ENCODE measurements at regions not wholly inside any gene's neighbourhood (a gene's known extent, or its start where the extent isn't known, plus 50 kb on each side); places are given as distances from the start of the nearest gene placed in this dataset.

DNA sequence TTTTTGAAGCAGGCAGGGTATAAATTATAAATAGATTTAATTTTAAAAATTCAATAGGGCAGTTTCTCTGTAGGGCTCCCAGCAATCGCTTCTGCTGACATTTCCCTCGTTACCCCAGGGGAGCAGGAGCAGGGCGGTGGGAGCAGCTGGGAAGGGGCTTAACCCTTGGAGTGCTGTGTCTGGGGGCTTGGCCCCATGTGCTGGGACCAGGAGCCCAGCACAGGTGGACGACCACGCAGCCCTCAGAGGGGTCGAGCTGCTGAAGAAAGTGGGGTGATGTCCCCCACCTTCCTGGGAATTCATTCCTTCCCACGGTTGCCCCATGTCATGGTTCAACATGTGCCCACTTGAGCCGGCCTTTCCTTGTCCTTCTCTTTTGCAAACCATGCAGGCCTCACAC, 67.5 kb upstream of the STX16 start:
- TF ChIP-seq POLR2AphosphoS5 (IDR thresholded peaks at IDR 0.05) = no peak
- TF ChIP-seq POLR2A (IDR thresholded peaks at IDR 0.05) = no peak
- TF ChIP-seq, protein P1, sequence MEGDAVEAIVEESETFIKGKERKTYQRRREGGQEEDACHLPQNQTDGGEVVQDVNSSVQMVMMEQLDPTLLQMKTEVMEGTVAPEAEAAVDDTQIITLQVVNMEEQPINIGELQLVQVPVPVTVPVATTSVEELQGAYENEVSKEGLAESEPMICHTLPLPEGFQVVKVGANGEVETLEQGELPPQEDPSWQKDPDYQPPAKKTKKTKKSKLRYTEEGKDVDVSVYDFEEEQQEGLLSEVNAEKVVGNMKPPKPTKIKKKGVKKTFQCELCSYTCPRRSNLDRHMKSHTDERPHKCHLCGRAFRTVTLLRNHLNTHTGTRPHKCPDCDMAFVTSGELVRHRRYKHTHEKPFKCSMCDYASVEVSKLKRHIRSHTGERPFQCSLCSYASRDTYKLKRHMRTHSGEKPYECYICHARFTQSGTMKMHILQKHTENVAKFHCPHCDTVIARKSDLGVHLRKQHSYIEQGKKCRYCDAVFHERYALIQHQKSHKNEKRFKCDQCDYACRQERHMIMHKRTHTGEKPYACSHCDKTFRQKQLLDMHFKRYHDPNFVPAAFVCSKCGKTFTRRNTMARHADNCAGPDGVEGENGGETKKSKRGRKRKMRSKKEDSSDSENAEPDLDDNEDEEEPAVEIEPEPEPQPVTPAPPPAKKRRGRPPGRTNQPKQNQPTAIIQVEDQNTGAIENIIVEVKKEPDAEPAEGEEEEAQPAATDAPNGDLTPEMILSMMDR (IDR thresholded peaks at IDR 0.05 in 8 of 11, conservative IDR thresholded peaks at IDR 0.05 in 3 of 11) = no peak
- no peak for DNase-seq
- no peak overlapping the region for H3K4me3 ChIP-seq
- H3K36me3 ChIP-seq = no peaks in the 10 kb centered on the region
- H3K9me3 ChIP-seq = peaks cover 0 to 11% (median 0%) of the 10 kb centered on the region in 8 donors
- H3K27me3 ChIP-seq (replicated peaks in 1 of 7) = peaks cover 0 to 37% (median 0%) of the 10 kb centered on the region in 7 donors
- no peak overlapping the region for H3K27ac ChIP-seq
- WGBS, 5 donors = 63 to 75% (median 68%) methylated on average over 8 of the region's 8 CpGs
- H3K4me1 ChIP-seq = no peaks in the 10 kb centered on the region
- intact Hi-C loops (cut with DNase I; ENCODE audit: low total_unique reads) = no loop called here

DNA sequence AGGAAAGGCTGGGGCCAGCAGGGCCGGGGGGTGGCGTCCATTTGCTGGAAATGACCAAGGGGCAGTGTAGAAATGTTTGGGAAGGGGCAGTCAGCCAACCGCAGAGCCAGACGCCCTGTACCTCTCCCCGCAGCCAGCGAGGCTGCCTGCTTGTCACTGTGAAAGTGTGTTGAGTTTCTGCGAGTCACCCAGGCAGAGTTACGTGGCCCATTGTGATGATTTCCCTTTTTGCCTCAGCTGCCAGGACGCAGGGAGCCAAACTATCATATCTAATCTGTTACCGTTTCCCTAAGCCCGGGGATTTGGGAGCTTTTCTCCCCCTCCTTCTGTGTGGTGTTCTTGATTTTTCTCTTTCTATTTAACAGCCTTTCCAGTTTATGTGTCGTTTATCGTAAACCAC, 67.9 kb upstream of the STX16 start:
- H3K27me3 ChIP-seq (replicated peaks in 1 of 7) = peaks cover 0 to 41% (median 0%) of the 10 kb centered on the region in 7 donors
- WGBS, 5 donors = 54 to 64% (median 56%) methylated on average over 13 of the region's 13 CpGs

DNA sequence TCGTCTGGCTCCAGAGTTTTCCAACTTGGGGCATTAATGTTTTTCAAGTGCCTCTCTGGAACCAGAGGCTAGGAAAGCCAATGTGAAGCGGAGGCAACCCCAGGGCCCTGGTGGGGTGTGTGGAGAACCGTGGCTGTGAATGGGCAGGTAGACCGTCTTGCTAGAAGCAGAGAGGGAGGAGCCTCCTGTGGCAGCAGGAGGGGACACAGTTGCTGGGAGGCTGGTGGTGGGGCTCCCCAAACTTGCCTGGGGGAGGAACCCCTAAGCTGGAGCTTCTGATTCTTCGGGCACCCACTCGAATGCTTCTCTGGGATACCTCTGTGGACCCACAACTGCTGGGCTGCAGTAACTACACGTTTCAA, 65.3 kb upstream of the APCDD1L start:
- H3K4me1 ChIP-seq = no peaks in the 10 kb centered on the region
- H3K4me3 ChIP-seq = no peak overlapping the region
- peaks cover 0 to 47% (median 4%) of the 10 kb centered on the region in 7 donors for H3K27me3 ChIP-seq (replicated peaks in 1 of 7)
- DNase-seq = no peak
- H3K27ac ChIP-seq = no peak overlapping the region
- TF ChIP-seq POLR2A (IDR thresholded peaks at IDR 0.05) (no peak), POLR2AphosphoS5 (IDR thresholded peaks at IDR 0.05) (no peak)
- intact Hi-C loops (cut with DNase I; ENCODE audit: low total_unique reads) = no loop called here
- H3K9me3 ChIP-seq = peaks cover 0 to 11% (median 0%) of the 10 kb centered on the region in 8 donors
- 79 to 88% (median 84%) methylated on average over 7 of the region's 7 CpGs for WGBS, 5 donors
- H3K36me3 ChIP-seq = no peaks in the 10 kb centered on the region

More for the DNA sequence above, 67.9 kb upstream of the STX16 start:
- intact Hi-C loops (cut with DNase I; ENCODE audit: low total_unique reads) = no loop called here
- no peak overlapping the region for H3K27ac ChIP-seq
- H3K4me1 ChIP-seq = no peaks in the 10 kb centered on the region
- TF ChIP-seq POLR2AphosphoS5 (IDR thresholded peaks at IDR 0.05) (no peak), POLR2A (IDR thresholded peaks at IDR 0.05) (no peak)
- TF ChIP-seq, protein P1 (IDR thresholded peaks at IDR 0.05 in 8 of 11, conservative IDR thresholded peaks at IDR 0.05 in 3 of 11) = no peak
- H3K9me3 ChIP-seq = peaks cover 0 to 11% (median 0%) of the 10 kb centered on the region in 8 donors
- H3K4me3 ChIP-seq = no peak overlapping the region
- H3K36me3 ChIP-seq = no peaks in the 10 kb centered on the region
- no peak for DNase-seq

DNA sequence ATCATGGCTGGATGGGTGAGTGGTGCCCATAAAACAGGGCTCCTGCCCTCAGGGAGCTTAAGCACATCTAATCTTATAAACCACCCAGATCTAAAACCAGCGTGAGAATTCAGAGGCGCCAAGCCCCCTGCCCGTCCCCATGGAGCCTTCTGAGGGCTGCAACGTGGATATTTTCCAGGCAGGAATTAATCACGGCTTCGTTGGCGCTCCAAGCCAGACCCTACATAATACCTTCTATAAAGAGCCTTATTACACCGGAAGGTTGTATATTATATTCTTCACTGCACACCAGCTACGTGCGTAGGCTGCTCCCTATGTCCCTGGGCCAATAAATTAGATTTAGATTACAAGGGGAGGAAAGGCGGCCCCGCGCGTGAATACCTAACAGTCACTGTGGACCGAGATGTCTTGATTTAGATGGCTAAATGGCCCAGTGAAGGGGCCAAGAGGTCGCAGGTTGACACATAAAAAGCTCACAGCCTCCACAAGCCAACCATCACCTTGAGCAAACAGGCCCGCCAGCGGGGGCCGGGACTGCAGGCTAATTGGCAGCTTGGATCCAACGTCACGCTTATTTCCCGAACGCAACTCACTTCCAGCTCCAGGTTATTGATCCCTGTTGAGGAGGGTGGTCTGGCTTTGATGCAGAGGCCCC, 64.7 kb upstream of the APCDD1L start:
- no peak overlapping the region for H3K27ac ChIP-seq
- H3K27me3 ChIP-seq (replicated peaks in 1 of 7) = peaks cover 0 to 44% (median 4%) of the 10 kb centered on the region in 7 donors
- WGBS, 5 donors = 81 to 88% (median 85%) methylated on average over 23 of the region's 23 CpGs
- no peak overlapping the region for H3K4me3 ChIP-seq
- no peaks in the 10 kb centered on the region for H3K4me1 ChIP-seq
- TF ChIP-seq, protein P1 (IDR thresholded peaks at IDR 0.05 in 8 of 11, conservative IDR thresholded peaks at IDR 0.05 in 3 of 11) = no peak
- TF ChIP-seq POLR2AphosphoS5 (IDR thresholded peaks at IDR 0.05) (no peak), POLR2A (IDR thresholded peaks at IDR 0.05) (no peak)
- intact Hi-C loops (cut with DNase I; ENCODE audit: low total_unique reads) = no loop called here
- peaks cover 0 to 11% (median 0%) of the 10 kb centered on the region in 8 donors for H3K9me3 ChIP-seq
- DNase-seq = no peak
- H3K36me3 ChIP-seq = no peaks in the 10 kb centered on the region

Measured in spleen (tissue), 11 donors.